Uterus (tissue), 3 donors: ENCODE measurements at regions not wholly inside any gene's neighbourhood (a gene's known extent, or its start where the extent isn't known, plus 50 kb on each side); places are given as distances from the start of the nearest gene placed in this dataset.
A peak's percentile ranks its signal among the peaks of the same experiment; 100 is the strongest.
"Not testable (repeated sequence)": the region's sequence is repeated elsewhere in the genome, so short reads cannot be mapped to it uniquely, and the experiment has no call there.

ENCODE experiments used
- DNase-seq, 2 donors: peaks; one replicate each; pipeline ENCODE4 v3.0.0-alpha.2; 2019 to 2020
- H3K27ac ChIP-seq, 2 donors: fragments of 200-600 bp; sonication (generic); 1 replicate in 1 of 2; 2 replicates in 1 of 2; pipeline ENCODE4 v1.5.1; 2016 to 2018
- H3K27me3 ChIP-seq, 2 donors: fragments of 200-600 bp; sonication (generic); one replicate each; pipeline ENCODE4 v1.5.1; 2018 to 2019; ENCODE audit warnings: control low read depth in 1 of 2
- H3K36me3 ChIP-seq, 2 donors: fragments of 200-600 bp; sonication (generic); one replicate each; pipeline ENCODE4 v1.5.1; 2019; ENCODE audit warnings: control low read depth in 1 of 2
- H3K4me1 ChIP-seq, 2 donors: fragments of 200-600 bp; sonication (generic); one replicate each; pipeline ENCODE4 v1.5.1; 2018 to 2019; ENCODE audit warnings: control low read depth in 1 of 2
- H3K4me3 ChIP-seq, 2 donors: fragments of 200-600 bp; sonication (generic); 1 replicate in 1 of 2; 2 replicates in 1 of 2; pipeline ENCODE4 v1.5.1; 2018 to 2019; ENCODE audit warnings: mild to moderate bottlenecking in 1 of 2
- H3K9me3 ChIP-seq, 2 donors: fragments of 200-600 bp; sonication (generic); one replicate each; pipeline ENCODE4 v1.5.1; 2019; ENCODE audit warnings: control low read depth in 1 of 2
- CTCF ChIP-seq, 4 experiments: fragments of 200-600 bp in 2 of 4; fragments of 450-650 bp in 2 of 4; sonication (generic) in 2 of 4; IDR thresholded peaks; one replicate each; pipeline ENCODE4 v1.5.1; 2016 to 2019; ENCODE audit warnings: antibody characterized with exemption in 4 of 4, mild to moderate bottlenecking in 2 of 4, moderate library complexity in 1 of 4
- POLR2A ChIP-seq, 2 donors: fragments of 450-650 bp; IDR thresholded peaks; one replicate each; pipeline ENCODE4 v1.6.1; 2016; ENCODE audit warnings: antibody characterized with exemption in 2 of 2, mild to moderate bottlenecking in 1 of 2, moderate library complexity in 1 of 2
- intact Hi-C: fragments of 100-400 bp; cut with DNase I; formaldehyde crosslinking; loops from one replicate; pipeline ENCODE4 v1.15.1; 2023; ENCODE audit warnings: low total_unique reads
- donor health status: DM: yes; HTN: yes; CAD: no.

DNA sequence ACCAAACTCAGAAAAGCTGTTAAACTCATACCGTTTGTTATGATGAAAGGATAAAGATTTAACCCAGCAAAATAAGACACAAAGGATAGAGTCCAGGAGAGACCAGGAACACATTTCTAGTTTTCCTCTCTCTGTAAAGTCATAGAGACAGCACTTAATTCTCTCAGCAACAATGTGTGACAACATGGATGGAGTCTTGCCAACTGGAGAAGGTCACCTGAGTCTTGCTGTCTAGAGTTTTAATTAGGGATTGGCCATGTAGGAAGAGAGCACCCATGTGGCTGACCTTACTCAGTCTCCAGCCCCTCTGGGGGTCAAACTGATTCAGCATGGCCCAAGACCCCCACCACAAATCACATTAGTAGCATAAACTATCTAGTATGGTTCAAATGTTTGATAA lies 151.0 kb upstream of the ATF7IP start:
- intact Hi-C loops, result no loop called here
- no peaks in the 10 kb centered on the region for H3K4me1 ChIP-seq
- DNase-seq, result no peak

GRCh38 chr12:14215949-14216348 lies 149.5 kb upstream of the ATF7IP start:
- intact Hi-C loops, DNase-seq: not testable (repeated sequence)

More for the DNA sequence above, 151.0 kb upstream of the ATF7IP start:
- H3K9me3 ChIP-seq, result no peaks in the 10 kb centered on the region
- H3K4me3 ChIP-seq, result no peak overlapping the region
- H3K27me3 ChIP-seq, result no peaks in the 10 kb centered on the region
- H3K36me3 ChIP-seq, result no peaks in the 10 kb centered on the region
- TF ChIP-seq CTCF (IDR thresholded peaks at IDR 0.05), result no peak
- no peak for TF ChIP-seq POLR2A (IDR thresholded peaks at IDR 0.05)
- H3K27ac ChIP-seq, result no peak overlapping the region

GRCh38 chr12:14216405-14217294 lies 148.8 kb upstream of the ATF7IP start:
- H3K27ac ChIP-seq, result no peak overlapping the region
- H3K4me3 ChIP-seq, result peak overlapping the region in 1 of 2 donors; percentile 8

More at GRCh38 chr12:14215949-14216348, 149.5 kb upstream of the ATF7IP start:
- not testable (repeated sequence) for H3K27ac ChIP-seq, H3K4me1 ChIP-seq, H3K9me3 ChIP-seq, H3K4me3 ChIP-seq, H3K27me3 ChIP-seq, H3K36me3 ChIP-seq

GRCh38 chr12:14219156-14219555 lies 146.3 kb upstream of the ATF7IP start:
- Histone ChIP-seq H3K9me3 (peaks cover 0 to 3% of the 10 kb centered on the region in 2 donors), H3K27me3 (no peaks in the 10 kb centered on the region), H3K36me3 (no peaks in the 10 kb centered on the region), H3K4me1 (no peaks in the 10 kb centered on the region), H3K27ac (no peak overlapping the region), H3K4me3 (no peak overlapping the region)
- no peak for DNase-seq
- intact Hi-C loops, result no loop called here
- TF ChIP-seq POLR2A (IDR thresholded peaks at IDR 0.05), result no peak

More at GRCh38 chr12:14216405-14217294, 148.8 kb upstream of the ATF7IP start:
- H3K4me1 ChIP-seq, result no peaks in the 10 kb centered on the region
- no peaks in the 10 kb centered on the region for H3K9me3 ChIP-seq
- DNase-seq, result no peak
- H3K27me3 ChIP-seq, result no peaks in the 10 kb centered on the region
- intact Hi-C loops, result no loop called here
- no peaks in the 10 kb centered on the region for H3K36me3 ChIP-seq
- TF ChIP-seq CTCF (IDR thresholded peaks at IDR 0.05), result no peak
- TF ChIP-seq POLR2A (IDR thresholded peaks at IDR 0.05), result no peak

DNA sequence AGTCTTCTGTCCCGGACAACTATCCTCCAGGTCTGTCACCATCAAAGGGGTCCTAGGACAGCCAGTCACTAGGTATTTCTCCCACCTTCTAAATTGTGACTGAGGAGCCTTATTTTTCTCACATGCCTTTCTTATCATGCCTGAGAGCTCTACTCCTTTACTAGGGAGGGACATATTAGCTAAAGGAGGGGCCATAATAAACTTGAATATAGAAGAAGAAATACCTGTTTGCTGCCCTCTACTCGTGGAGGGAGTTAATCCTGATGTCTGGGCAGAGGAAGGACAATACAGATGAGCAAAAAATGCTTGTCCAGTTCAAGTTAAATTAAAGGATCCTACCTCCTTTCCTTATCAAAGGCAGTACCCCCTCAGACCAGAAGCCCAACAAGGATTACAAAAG lies 145.8 kb upstream of the ATF7IP start:
- H3K4me1 ChIP-seq, intact Hi-C loops, H3K27ac ChIP-seq, DNase-seq, H3K27me3 ChIP-seq, H3K4me3 ChIP-seq, H3K9me3 ChIP-seq, H3K36me3 ChIP-seq: not testable (repeated sequence)

DNA sequence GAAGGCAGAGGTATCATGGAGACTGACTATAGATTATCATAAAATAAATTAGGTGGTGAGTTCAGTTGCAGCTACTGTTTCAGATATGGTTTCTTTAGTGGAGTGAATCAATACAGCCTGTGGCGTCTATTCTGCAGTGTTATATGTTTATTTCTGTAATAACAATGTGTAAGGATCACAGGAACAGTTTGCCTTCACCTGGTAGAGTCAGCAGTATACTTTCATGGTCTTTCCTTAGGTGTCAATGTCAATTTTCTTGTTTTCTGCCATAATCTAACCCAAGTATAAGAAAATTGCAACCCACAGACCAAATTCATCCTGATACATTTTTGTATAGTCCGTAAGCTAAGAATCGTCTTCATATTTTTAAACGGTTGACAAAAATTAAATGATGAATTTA lies 140.4 kb upstream of the ATF7IP start:
- Histone ChIP-seq H3K4me3 (no peak overlapping the region), H3K27me3 (no peaks in the 10 kb centered on the region), H3K9me3 (peaks cover 0 to 3% of the 10 kb centered on the region in 2 donors), H3K36me3 (no peaks in the 10 kb centered on the region), H3K4me1 (no peaks in the 10 kb centered on the region), H3K27ac (no peak overlapping the region)
- DNase-seq, result no peak
- intact Hi-C loops, result no loop called here
- TF ChIP-seq POLR2A (IDR thresholded peaks at IDR 0.05) (no peak), CTCF (IDR thresholded peaks at IDR 0.05) (no peak)

DNA sequence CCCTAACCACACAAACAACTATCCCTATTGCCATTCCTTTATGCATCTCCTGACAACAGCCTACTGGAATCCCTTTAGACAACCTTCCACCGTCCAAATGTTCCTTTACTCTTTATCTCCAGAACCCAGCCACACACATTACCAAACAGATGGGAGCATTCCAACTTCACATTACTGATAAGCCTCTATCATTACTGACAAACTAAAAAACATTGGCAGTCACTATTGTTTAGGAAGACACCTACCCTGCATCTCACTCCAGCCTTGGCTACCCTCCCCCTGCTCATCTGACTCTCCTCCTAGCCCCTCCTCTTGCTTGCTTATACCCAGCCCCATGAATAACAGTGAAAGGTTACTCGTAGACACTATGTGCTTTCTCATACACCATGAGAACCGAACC lies 130.3 kb upstream of the ATF7IP start:
- H3K27ac ChIP-seq, H3K9me3 ChIP-seq, DNase-seq, H3K4me1 ChIP-seq, H3K27me3 ChIP-seq, H3K4me3 ChIP-seq, H3K36me3 ChIP-seq: not testable (repeated sequence)
- intact Hi-C loops, result loop anchor here (10.0 kb wide), 1 partner anchor 430 kb away; no protein-coding TSS in a partner anchor

DNA sequence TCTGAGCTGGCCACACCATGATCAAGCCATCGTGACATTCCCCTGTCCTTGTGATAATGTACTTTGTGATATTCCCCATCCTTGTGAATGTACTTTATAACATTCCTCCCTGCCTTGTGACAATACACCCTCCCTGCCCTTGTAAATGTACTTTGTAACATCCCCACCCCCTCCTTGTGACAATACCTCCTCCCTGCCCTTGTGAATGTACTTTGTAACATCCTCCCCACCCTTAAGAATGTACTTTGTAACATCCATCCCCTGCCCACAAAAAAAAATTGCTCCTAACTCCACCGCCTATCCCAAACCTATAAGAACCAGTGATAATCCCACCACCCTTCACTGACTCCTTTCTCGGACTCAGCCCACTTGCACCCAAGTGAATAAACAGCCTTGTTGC lies 128.8 kb upstream of the ATF7IP start:
- not testable (repeated sequence) for H3K4me1 ChIP-seq, DNase-seq, H3K4me3 ChIP-seq, H3K27me3 ChIP-seq, H3K27ac ChIP-seq, H3K9me3 ChIP-seq, H3K36me3 ChIP-seq
- intact Hi-C loops, result loop anchor here (10.0 kb wide), 1 partner anchor 428 kb away; no protein-coding TSS in a partner anchor
